ENCODE measurements at regions not wholly inside any gene's neighbourhood (a gene's known extent, or its start where the extent isn't known, plus 50 kb on each side); places are given as distances from the start of the nearest gene placed in this dataset.
"Not testable (repeated sequence)": the region's sequence is repeated elsewhere in the genome, so short reads cannot be mapped to it uniquely, and the experiment has no call there.

GRCh38 chr20:16864963-16865362, 116.8 kb downstream of the OTOR start:
- DNase-seq, result no peak

- DNase-seq, result no peak
These were observed 117.2 kb downstream of the OTOR start for GRCh38 chr20:16865406-16865805.

- DNase-seq, result not testable (repeated sequence)
These were observed 125.0 kb downstream of the OTOR start for GRCh38 chr20:16873124-16873523.

- DNase-seq, result no peak
These were observed 128.9 kb downstream of the OTOR start for GRCh38 chr20:16877053-16877554.

- DNase-seq, result no peak
These were observed 137.6 kb downstream of the OTOR start for GRCh38 chr20:16885746-16886145.

- no peak for DNase-seq
These were observed 150.3 kb downstream of the OTOR start for GRCh38 chr20:16898433-16898832.

- no peak for DNase-seq
These were observed 154.5 kb downstream of the OTOR start for GRCh38 chr20:16902662-16903061.

- DNase-seq, result no peak
These were observed 156.6 kb downstream of the OTOR start for GRCh38 chr20:16904751-16905150.

GRCh38 chr20:16914277-16914676, 166.1 kb downstream of the OTOR start:
- DNase-seq, result no peak

- no peak for DNase-seq
These were observed 168.0 kb downstream of the OTOR start for GRCh38 chr20:16916165-16916564.

- no peak for DNase-seq
These were observed 169.5 kb downstream of the OTOR start for GRCh38 chr20:16917636-16918035.

- no peak for DNase-seq
These were observed 170.2 kb downstream of the OTOR start for GRCh38 chr20:16918366-16918765.

- no peak for DNase-seq
These were observed 171.7 kb downstream of the OTOR start for GRCh38 chr20:16919841-16920240.

- peak; percentile 49 for DNase-seq
These were observed 174.7 kb downstream of the OTOR start for GRCh38 chr20:16922834-16923233.

GRCh38 chr20:16926626-16927430, 178.7 kb downstream of the OTOR start:
- no peak for DNase-seq

GRCh38 chr20:16929756-16930155, 181.6 kb downstream of the OTOR start:
- DNase-seq, result no peak

- DNase-seq, result no peak
These were observed 182.5 kb downstream of the OTOR start for GRCh38 chr20:16930656-16931055.

GRCh38 chr20:16939051-16939450, 190.9 kb downstream of the OTOR start:
- no peak for DNase-seq

- no peak for DNase-seq
These were observed 192.5 kb downstream of the OTOR start for GRCh38 chr20:16940701-16941100.

GRCh38 chr20:16942051-16942450, 193.9 kb downstream of the OTOR start:
- no peak for DNase-seq

- no peak for DNase-seq
These were observed 194.6 kb downstream of the OTOR start for GRCh38 chr20:16942756-16943155.

GRCh38 chr20:16944745-16945144, 196.6 kb downstream of the OTOR start:
- no peak for DNase-seq

- no peak for DNase-seq
These were observed 197.5 kb downstream of the OTOR start for GRCh38 chr20:16945619-16946018.

- DNase-seq, result no peak
These were observed 197.9 kb downstream of the OTOR start for GRCh38 chr20:16946097-16946496.

- DNase-seq, result no peak
These were observed 199.3 kb downstream of the OTOR start for GRCh38 chr20:16947479-16947878.
